Esophagus squamous epithelium (tissue), 5 donors: ENCODE measurements at regions not wholly inside any gene's neighbourhood (a gene's known extent, or its start where the extent isn't known, plus 50 kb on each side); places are given as distances from the start of the nearest gene placed in this dataset.

Source experiments
- DNase-seq: peaks from one replicate; lab custom pipeline; 2025; lab: John Stamatoyannopoulos, UW
- H3K27ac ChIP-seq, 4 donors: fragments of 200-600 bp; sonication (generic); one replicate each; pipeline ENCODE4 v1.5.1; 2016 to 2019; ENCODE audit warnings: mild to moderate bottlenecking in 1 of 4
- H3K27me3 ChIP-seq, 4 donors: fragments of 200-600 bp; sonication (generic); 1 replicate in 3 of 4; 2 replicates in 1 of 4; pipeline versions ENCODE4 v1.5.1 to v1.6.0; 2017 to 2021; ENCODE audit warnings: antibody characterized with exemption in 1 of 4
- H3K36me3 ChIP-seq, 3 donors: fragments of 200-600 bp; sonication (generic); one replicate each; pipeline ENCODE4 v1.5.1; 2016 to 2019
- H3K4me1 ChIP-seq, 3 donors: fragments of 200-600 bp; sonication (generic); one replicate each; pipeline ENCODE4 v1.5.1; 2017 to 2019
- H3K4me3 ChIP-seq, 4 donors: fragments of 200-600 bp; sonication (generic); 1 replicate in 3 of 4; 2 replicates in 1 of 4; pipeline ENCODE4 v1.5.1; 2016 to 2019; ENCODE audit warnings: mild to moderate bottlenecking in 2 of 4, moderate library complexity in 1 of 4
- H3K9me3 ChIP-seq, 3 donors: fragments of 200-600 bp; sonication (generic); one replicate each; pipeline ENCODE4 v1.5.1; 2016 to 2019
- POLR2A ChIP-seq, 4 donors: fragments of 450-650 bp; IDR thresholded peaks; one replicate each; pipeline ENCODE4 v1.6.1; 2017; ENCODE audit warnings: antibody characterized with exemption in 4 of 4, mild to moderate bottlenecking in 4 of 4, moderate library complexity in 3 of 4
- WGBS, 2 donors: methylation state at CpG; one replicate each; pipeline ENCODE4 v1.1.5; 2018; 5-methylcytosine and 5-hydroxymethylcytosine counted together
- intact Hi-C: fragments of 100-400 bp; cut with DNase I; formaldehyde crosslinking; loops from one replicate; pipeline ENCODE4 v1.15.0; 2022
- TF ChIP-seq, protein P1 (sequence below), 6 experiments: fragments of 450-650 bp in 4 of 6; fragments of 200-600 bp in 2 of 6; sonication (generic) in 2 of 6; IDR thresholded peaks; one replicate each; pipeline ENCODE4 v1.5.1; 2016 to 2019; ENCODE audit warnings: antibody characterized with exemption in 6 of 6, mild to moderate bottlenecking in 4 of 6, moderate library complexity in 4 of 6
- donor health status: DM: yes; HTN: yes; CAD: no.

DNA sequence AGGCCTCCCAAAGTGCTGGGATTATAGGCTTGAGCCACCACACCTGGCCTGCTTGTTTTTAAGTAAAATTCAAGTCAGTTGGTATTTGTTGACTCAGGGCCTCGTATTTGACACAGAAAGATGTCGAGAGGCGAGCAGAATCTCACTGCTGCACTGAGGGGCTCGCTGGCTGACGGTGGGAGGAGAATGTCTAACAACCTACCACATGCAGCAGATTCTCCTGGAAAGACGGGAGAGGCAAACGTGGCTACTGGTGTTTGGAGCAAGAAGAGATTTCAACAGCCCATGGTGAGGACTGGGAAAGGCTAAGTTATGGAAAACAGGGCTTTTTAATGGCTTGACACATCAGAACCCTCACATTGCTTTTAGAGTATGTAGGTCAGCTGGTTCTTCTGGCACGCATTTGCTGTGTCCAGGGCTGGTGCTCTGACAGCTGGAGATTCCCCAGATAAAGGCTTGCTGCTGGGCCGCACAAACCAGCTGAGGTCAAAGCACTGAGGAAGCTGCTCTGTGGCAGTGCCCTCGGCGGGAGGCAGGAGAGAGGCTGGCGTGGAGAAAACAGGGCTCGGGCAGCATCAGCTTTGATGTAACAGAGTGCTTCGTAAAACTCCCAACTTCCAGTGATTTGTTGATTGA is 84.2 kb upstream of the FRMD1 start:
- no peaks in the 10 kb centered on the region for H3K9me3 ChIP-seq
- 57 to 78% methylated on average over 8 to 13 of the region's 14 CpGs for WGBS, 2 donors
- no peak for TF ChIP-seq POLR2A (IDR thresholded peaks at IDR 0.05)
- TF ChIP-seq, protein P1, sequence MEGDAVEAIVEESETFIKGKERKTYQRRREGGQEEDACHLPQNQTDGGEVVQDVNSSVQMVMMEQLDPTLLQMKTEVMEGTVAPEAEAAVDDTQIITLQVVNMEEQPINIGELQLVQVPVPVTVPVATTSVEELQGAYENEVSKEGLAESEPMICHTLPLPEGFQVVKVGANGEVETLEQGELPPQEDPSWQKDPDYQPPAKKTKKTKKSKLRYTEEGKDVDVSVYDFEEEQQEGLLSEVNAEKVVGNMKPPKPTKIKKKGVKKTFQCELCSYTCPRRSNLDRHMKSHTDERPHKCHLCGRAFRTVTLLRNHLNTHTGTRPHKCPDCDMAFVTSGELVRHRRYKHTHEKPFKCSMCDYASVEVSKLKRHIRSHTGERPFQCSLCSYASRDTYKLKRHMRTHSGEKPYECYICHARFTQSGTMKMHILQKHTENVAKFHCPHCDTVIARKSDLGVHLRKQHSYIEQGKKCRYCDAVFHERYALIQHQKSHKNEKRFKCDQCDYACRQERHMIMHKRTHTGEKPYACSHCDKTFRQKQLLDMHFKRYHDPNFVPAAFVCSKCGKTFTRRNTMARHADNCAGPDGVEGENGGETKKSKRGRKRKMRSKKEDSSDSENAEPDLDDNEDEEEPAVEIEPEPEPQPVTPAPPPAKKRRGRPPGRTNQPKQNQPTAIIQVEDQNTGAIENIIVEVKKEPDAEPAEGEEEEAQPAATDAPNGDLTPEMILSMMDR (IDR thresholded peaks at IDR 0.05) = no peak
- peaks cover under 1 to 8% (median 4%) of the 10 kb centered on the region in 3 donors for H3K4me1 ChIP-seq
- H3K36me3 ChIP-seq = no peaks in the 10 kb centered on the region
- H3K27ac ChIP-seq = no peak overlapping the region
- no peak overlapping the region for H3K4me3 ChIP-seq
- H3K27me3 ChIP-seq = peaks cover 0 to 5% (median 0%) of the 10 kb centered on the region in 4 donors
- no peak for DNase-seq
- intact Hi-C loops = no loop called here

DNA sequence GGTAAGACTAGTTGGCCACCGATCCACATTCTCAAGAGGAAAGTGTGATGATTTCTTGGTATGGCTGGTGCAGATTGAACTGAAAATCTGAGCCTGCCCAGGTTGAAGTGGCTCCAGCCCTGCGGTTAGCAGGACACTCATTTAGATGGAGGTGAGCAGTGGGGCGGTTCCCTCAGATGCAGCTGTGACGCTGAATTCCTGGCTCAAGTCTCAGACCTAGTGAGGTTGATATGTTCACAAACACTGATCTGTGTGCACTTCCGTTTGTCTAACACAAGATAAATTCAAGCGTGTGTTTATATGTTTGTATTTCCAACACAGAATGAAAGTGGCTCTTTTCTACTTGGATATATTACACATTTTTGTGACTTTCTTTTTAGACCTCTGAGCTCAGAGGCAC is 83.4 kb upstream of the FRMD1 start:
- Histone ChIP-seq H3K4me1 (peaks cover 9 to 16% (median 11%) of the 10 kb centered on the region in 3 donors), H3K36me3 (no peaks in the 10 kb centered on the region), H3K4me3 (no peak overlapping the region), H3K9me3 (no peaks in the 10 kb centered on the region), H3K27ac (no peak overlapping the region), H3K27me3 (peaks cover 0 to 5% (median 0%) of the 10 kb centered on the region in 4 donors)
- intact Hi-C loops = no loop called here
- no peak for DNase-seq
- TF ChIP-seq POLR2A (IDR thresholded peaks at IDR 0.05) = no peak
- TF ChIP-seq, protein P1 (IDR thresholded peaks at IDR 0.05) = no peak
- 87 to 89% methylated on average over 4 to 6 of the region's 6 CpGs for WGBS, 2 donors

DNA sequence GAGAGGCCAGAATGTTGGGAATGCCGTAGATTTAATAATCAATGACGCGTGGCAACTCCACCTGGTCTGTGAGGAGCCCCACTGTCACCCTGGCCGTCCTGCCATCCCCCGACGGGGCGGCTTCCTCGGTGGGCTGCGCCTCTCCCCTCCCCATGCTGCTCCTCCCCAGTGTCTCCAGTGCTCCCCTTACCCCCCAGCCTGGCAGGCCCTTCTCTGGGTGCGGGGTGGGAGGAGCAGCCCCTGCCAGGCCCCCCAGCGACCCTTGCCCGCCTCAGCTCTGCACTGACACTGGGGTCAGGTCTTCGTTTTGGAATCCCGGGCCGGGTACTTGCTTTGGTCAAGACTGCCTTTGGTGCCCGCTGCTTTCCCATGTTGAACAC is 82.3 kb upstream of the FRMD1 start:
- intact Hi-C loops = no loop called here
- H3K9me3 ChIP-seq = no peaks in the 10 kb centered on the region
- H3K36me3 ChIP-seq = no peaks in the 10 kb centered on the region
- H3K4me3 ChIP-seq = no peak overlapping the region
- H3K4me1 ChIP-seq = peaks cover 9 to 24% (median 16%) of the 10 kb centered on the region in 3 donors
- H3K27me3 ChIP-seq = peaks cover 0 to 15% (median 0%) of the 10 kb centered on the region in 4 donors
- no peak overlapping the region for H3K27ac ChIP-seq
- DNase-seq = no peak
- 95 to 97% methylated on average over 7 to 15 of the region's 16 CpGs for WGBS, 2 donors
- TF ChIP-seq, protein P1 (IDR thresholded peaks at IDR 0.05) = no peak
- TF ChIP-seq POLR2A (IDR thresholded peaks at IDR 0.05) = no peak

DNA sequence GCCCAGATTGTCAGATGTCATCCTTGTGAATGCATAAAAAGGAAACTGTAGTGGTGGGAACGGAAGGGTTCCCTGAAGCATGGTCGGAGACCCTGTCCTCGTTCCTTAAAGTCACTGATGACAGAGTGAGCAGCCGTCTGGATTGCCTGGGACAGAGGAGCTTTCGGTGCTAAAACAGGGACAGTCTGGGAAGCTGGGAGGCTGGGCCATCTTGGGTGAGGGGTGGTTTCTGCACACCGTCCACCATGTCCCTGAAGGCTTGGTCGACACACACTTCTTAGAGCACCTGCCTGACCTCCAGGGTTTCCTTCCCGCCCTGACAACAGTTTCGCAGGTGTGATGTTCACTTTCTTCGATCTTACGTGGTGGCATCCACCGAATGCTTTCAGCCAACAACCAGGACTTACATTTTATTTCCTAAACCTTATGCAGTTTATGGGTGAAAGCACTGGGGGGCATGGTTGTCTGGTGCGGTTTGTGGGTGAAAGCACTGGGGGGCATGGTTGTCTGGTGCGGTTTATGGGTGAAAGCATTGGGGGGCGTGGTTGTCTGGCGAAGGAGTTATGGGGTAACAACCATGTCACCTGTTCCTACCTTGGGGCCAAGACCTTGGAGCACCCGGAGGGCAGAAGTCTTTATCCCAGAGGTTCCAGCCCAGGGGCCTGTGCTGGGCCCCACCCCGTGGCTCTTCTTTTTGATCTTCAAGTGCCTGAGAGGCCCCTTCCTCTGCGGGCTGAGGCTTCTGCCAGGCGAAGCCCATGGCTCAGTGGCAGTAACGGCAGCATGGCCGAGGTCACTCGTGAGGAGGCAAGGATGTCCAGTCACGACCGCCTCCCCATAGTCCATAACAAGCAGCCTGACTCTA is 81.7 kb upstream of the FRMD1 start:
- Histone ChIP-seq H3K36me3 (no peaks in the 10 kb centered on the region), H3K4me3 (no peak overlapping the region), H3K4me1 (peaks cover 9 to 24% (median 16%) of the 10 kb centered on the region in 3 donors), H3K27ac (no peak overlapping the region), H3K27me3 (peaks cover 0 to 18% (median 0%) of the 10 kb centered on the region in 4 donors), H3K9me3 (no peaks in the 10 kb centered on the region)
- TF ChIP-seq POLR2A (IDR thresholded peaks at IDR 0.05) = no peak
- TF ChIP-seq, protein P1 (IDR thresholded peaks at IDR 0.05) = no peak
- intact Hi-C loops = no loop called here
- no peak for DNase-seq
- WGBS, 2 donors = 82 to 96% methylated on average over 9 to 17 of the region's 25 CpGs

DNA sequence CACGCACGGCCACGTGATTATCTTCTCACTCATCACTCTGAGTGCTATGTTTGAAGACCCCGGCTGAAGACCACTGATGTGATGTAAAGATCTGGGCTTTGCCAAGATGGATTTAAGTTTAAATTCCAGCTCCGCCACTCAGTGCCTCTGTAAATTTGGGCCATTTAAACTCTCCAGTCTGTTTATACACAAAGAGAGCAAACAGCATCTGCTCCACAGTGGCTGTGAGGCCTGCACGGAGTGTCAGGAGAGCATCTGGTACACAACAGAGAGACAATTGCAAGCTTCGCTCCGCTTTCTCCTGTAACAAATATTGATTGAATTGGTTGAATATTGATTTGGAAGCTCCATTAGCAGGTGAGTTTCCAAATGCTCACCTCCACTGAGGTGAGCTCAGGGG is 80.5 kb upstream of the FRMD1 start:
- H3K36me3 ChIP-seq = no peaks in the 10 kb centered on the region
- intact Hi-C loops = loop anchor here (10.0 kb wide), 1 partner anchor 205 kb away; no protein-coding TSS in a partner anchor
- TF ChIP-seq POLR2A (IDR thresholded peaks at IDR 0.05) = no peak
- TF ChIP-seq, protein P1 (IDR thresholded peaks at IDR 0.05) = no peak
- no peak for DNase-seq
- no peaks in the 10 kb centered on the region for H3K9me3 ChIP-seq
- no peak overlapping the region for H3K4me3 ChIP-seq
- H3K27me3 ChIP-seq = peaks cover 0 to 18% (median 0%) of the 10 kb centered on the region in 4 donors
- peaks cover 9 to 32% (median 16%) of the 10 kb centered on the region in 3 donors for H3K4me1 ChIP-seq
- no peak overlapping the region for H3K27ac ChIP-seq
- 84 to 93% methylated on average over 3 to 8 of the region's 8 CpGs for WGBS, 2 donors
